Heart left ventricle (tissue), 16 donors: ENCODE measurements at regions not wholly inside any gene's neighbourhood (a gene's known extent, or its start where the extent isn't known, plus 50 kb on each side); places are given as distances from the start of the nearest gene placed in this dataset.

Source experiments
- ATAC-seq, 4 donors: fragments of 200-7000 bp; cut with Tn5 transposase; one replicate each; pipeline ENCODE4 v1.9.1; 2020 to 2022; ENCODE audit warnings: moderate library complexity in 4 of 4, mild to moderate bottlenecking in 3 of 4, moderate number of reproducible peaks in 1 of 4
- DNase-seq, 5 donors: peaks; one replicate each; pipeline ENCODE4 v3.0.0-alpha.2; 2020
- H3K27ac ChIP-seq, 12 donors: fragments of 200-600 bp; sonication (generic) in 4 of 12; one replicate each; pipeline versions ENCODE4 v1.5.0 to v1.8.0; 2016 to 2022; ENCODE audit warnings: mild to moderate bottlenecking in 2 of 12
- H3K27me3 ChIP-seq, 9 donors: fragments of 200-600 bp; sonication (generic) in 2 of 9; one replicate each; pipeline versions ENCODE4 v1.5.1 to v1.8.0; 2016 to 2022; ENCODE audit warnings: mild to moderate bottlenecking in 3 of 9
- H3K36me3 ChIP-seq, 9 donors: fragments of 200-600 bp; sonication (generic) in 2 of 9; one replicate each; pipeline versions ENCODE4 v1.5.0 to v1.8.0; 2018 to 2022; ENCODE audit warnings: mild to moderate bottlenecking in 2 of 9
- H3K4me1 ChIP-seq, 12 donors: fragments of 200-600 bp; sonication (generic) in 4 of 12; one replicate each; pipeline versions ENCODE4 v1.5.0 to v1.8.0; 2016 to 2022; ENCODE audit warnings: mild to moderate bottlenecking in 3 of 12
- H3K4me3 ChIP-seq, 12 donors: fragments of 200-600 bp; sonication (generic) in 4 of 12; one replicate each; pipeline versions ENCODE4 v1.5.0 to v1.8.0; 2017 to 2022; ENCODE audit warnings: mild to moderate bottlenecking in 9 of 12, moderate library complexity in 4 of 12
- H3K9me3 ChIP-seq, 12 donors: fragments of 200-600 bp; sonication (generic) in 4 of 12; one replicate each; pipeline versions ENCODE4 v1.5.0 to v1.8.0; 2016 to 2022; ENCODE audit warnings: mild to moderate bottlenecking in 1 of 12
- POLR2A ChIP-seq, 2 donors: fragments of 450-650 bp; IDR thresholded peaks; one replicate each; pipeline ENCODE4 v1.6.1; 2017; ENCODE audit warnings: antibody characterized with exemption in 2 of 2, mild to moderate bottlenecking in 2 of 2, moderate library complexity in 2 of 2
- WGBS, 4 donors: extraction: QIAGEN DNeasy Blood & Tissue Kit in 2 of 4; methylation state at CpG; one replicate each; pipeline versions ENCODE4 v1.1.5 to v1.1.7; 2013 to 2018; 5-methylcytosine and 5-hydroxymethylcytosine counted together
- intact Hi-C, 10 donors: fragments of 100-400 bp; cut with DNase I; formaldehyde crosslinking; loops; one replicate each; pipeline versions ENCODE4 v1.11.1 to v1.14.2; 2022
- TF ChIP-seq, protein P1 (sequence below), 12 donors: fragments of 200-600 bp; sonication (generic) in 4 of 12; IDR thresholded peaks; one replicate each; pipeline versions ENCODE4 v1.5.0 to v1.8.0; 2018 to 2022; ENCODE audit warnings: antibody characterized with exemption in 12 of 12, mild to moderate bottlenecking in 5 of 12
- donor health status: ischemic (EF 13 %, LVEDD 7.1; RV severe dilation, severe dysfunction).
- donor health status: healthy with polysubstance abuse.
- donor health status: DM: no; HTN: yes; CAD: no.
- donor health status: DM: no; HTN: no; CAD: no.
- donor health status: ischemic (EF 25% LVEDD 6.9; RV normal size, moderate dysfunction).
- donor health status: ischemic (EF 25% LVEDD 5.7; RV mildly dilated, moderate dysfunction).
- donor health status: healthy.
- donor health status: DM: yes; HTN: yes; CAD: no.
- donor health status: ischemic (EF 35%, LVEDD 5.7; RV mildly dilated, moderate dysfunction).
- donor health status: nonischemic (EF 11% LVEDD 7.7; RV severe dilation, severe dysfunction).
- donor health status: DM: yes; HTN: yes; CAD: no.
- donor health status: PGD.
- donor health status: ischemic (EF 29% LVEDD 5.4; RV normal size, mild dysfunction).
- donor health status: nonischemic (EF 23%, LVEDD 6.1; RV moderate dilation, normal function).

DNA sequence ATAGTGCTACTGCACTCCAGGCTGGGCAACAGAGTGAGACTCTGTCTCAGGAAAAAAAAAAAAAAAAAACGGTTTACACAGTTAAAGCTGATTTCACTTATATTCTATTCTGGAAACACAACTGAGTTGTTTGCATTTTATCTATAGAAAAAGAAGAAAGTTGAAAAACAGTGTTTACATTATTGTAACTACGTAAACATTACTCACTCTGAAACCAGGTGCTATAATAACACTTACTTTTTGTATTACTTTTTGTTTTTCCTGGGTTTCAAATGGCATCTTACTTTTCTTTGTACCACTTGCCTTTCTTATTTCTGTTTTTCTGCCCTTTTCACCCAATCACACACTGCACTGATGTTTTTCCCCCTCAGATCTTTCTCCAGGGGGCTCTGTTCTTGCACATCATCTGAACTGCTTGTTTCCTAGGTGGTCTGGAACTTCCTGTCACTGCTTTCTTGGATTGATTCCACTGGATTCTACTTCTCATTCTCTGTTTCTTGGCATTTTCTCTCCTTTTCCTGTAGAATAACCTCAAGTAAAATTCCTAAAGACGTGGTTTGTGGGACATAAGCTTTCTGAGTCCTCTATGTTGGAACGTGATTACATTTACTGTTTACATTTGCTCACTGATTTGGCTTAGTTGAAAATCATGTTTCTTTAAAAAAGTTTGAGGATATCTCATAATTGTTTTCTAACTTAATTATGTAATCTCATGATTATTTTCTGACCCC is 142.1 kb downstream of the HS3ST3B1 start:
- H3K27ac ChIP-seq, result no peak overlapping the region
- H3K4me3 ChIP-seq, result no peak overlapping the region
- DNase-seq, result no peak
- no peaks in the 10 kb centered on the region for H3K4me1 ChIP-seq
- H3K27me3 ChIP-seq, result peaks cover 0 to 5% (median 0%) of the 10 kb centered on the region in 9 donors
- intact Hi-C loops, result no loop called here
- TF ChIP-seq, protein P1, sequence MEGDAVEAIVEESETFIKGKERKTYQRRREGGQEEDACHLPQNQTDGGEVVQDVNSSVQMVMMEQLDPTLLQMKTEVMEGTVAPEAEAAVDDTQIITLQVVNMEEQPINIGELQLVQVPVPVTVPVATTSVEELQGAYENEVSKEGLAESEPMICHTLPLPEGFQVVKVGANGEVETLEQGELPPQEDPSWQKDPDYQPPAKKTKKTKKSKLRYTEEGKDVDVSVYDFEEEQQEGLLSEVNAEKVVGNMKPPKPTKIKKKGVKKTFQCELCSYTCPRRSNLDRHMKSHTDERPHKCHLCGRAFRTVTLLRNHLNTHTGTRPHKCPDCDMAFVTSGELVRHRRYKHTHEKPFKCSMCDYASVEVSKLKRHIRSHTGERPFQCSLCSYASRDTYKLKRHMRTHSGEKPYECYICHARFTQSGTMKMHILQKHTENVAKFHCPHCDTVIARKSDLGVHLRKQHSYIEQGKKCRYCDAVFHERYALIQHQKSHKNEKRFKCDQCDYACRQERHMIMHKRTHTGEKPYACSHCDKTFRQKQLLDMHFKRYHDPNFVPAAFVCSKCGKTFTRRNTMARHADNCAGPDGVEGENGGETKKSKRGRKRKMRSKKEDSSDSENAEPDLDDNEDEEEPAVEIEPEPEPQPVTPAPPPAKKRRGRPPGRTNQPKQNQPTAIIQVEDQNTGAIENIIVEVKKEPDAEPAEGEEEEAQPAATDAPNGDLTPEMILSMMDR (IDR thresholded peaks at IDR 0.05), result no peak
- TF ChIP-seq POLR2A (IDR thresholded peaks at IDR 0.05), result no peak
- 53 to 67% (median 61%) methylated on average over 4 of the region's 4 CpGs for WGBS, 4 donors
- H3K9me3 ChIP-seq, result no peaks in the 10 kb centered on the region
- no peaks in the 10 kb centered on the region for H3K36me3 ChIP-seq
- ATAC-seq, result no peak

GRCh38 chr17:14437176-14437575 is 136.3 kb downstream of the HS3ST3B1 start:
- DNase-seq (no peak), ATAC-seq (no peak)
- TF ChIP-seq, protein P1 (IDR thresholded peaks at IDR 0.05), result no peak
- TF ChIP-seq POLR2A (IDR thresholded peaks at IDR 0.05), result no peak
- Histone ChIP-seq H3K4me3 (no peak overlapping the region), H3K27me3 (no peaks in the 10 kb centered on the region), H3K9me3 (no peaks in the 10 kb centered on the region), H3K36me3 (no peaks in the 10 kb centered on the region), H3K27ac (no peak overlapping the region), H3K4me1 (no peaks in the 10 kb centered on the region)
- WGBS, 4 donors, result 79 to 84% (median 83%) methylated on average over 4 of the region's 4 CpGs
- intact Hi-C loops, result no loop called here

DNA sequence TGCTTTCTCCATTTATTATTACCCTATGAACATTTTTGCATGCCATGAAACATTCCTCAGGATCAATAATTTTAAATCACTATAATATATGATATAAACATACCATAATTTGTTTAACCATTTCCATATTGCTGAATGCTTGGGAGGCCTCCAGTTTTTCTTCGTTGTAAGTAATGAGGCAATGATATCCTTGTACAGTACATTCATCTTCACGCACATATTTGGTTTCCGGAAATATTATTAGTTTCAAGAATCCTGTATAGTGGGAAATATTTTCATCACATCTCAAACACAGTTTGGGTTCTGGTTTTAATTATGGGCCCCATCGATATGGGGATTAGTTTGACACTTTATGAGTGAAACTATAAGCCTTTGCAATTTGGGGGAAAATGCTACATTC is 135.4 kb downstream of the HS3ST3B1 start:
- 83 to 90% (median 89%) methylated on average over 4 of the region's 4 CpGs for WGBS, 4 donors
- DNase-seq, result no peak
- no peak overlapping the region for H3K27ac ChIP-seq
- H3K4me1 ChIP-seq, result no peaks in the 10 kb centered on the region
- no peaks in the 10 kb centered on the region for H3K27me3 ChIP-seq
- ATAC-seq, result no peak
- no peaks in the 10 kb centered on the region for H3K9me3 ChIP-seq
- H3K36me3 ChIP-seq, result no peaks in the 10 kb centered on the region
- TF ChIP-seq, protein P1 (IDR thresholded peaks at IDR 0.05), result no peak
- TF ChIP-seq POLR2A (IDR thresholded peaks at IDR 0.05), result no peak
- intact Hi-C loops, result no loop called here
- no peak overlapping the region for H3K4me3 ChIP-seq

- no peak for DNase-seq
- Histone ChIP-seq H3K4me1 (peaks cover 0 to 5% (median 0%) of the 10 kb centered on the region in 12 donors), H3K4me3 (no peak overlapping the region), H3K27me3 (no peaks in the 10 kb centered on the region), H3K36me3 (no peaks in the 10 kb centered on the region), H3K9me3 (no peaks in the 10 kb centered on the region), H3K27ac (no peak overlapping the region)
- ATAC-seq, result no peak
- no peak for TF ChIP-seq POLR2A (IDR thresholded peaks at IDR 0.05)
- TF ChIP-seq, protein P1 (IDR thresholded peaks at IDR 0.05), result no peak
- intact Hi-C loops, result no loop called here
Observed at GRCh38 chr17:14434506-14434905, 133.6 kb downstream of the HS3ST3B1 start.
